ENCODE measurements at regions not wholly inside any gene's neighbourhood (a gene's known extent, or its start where the extent isn't known, plus 50 kb on each side); places are given as distances from the start of the nearest gene placed in this dataset.

- TF ChIP-seq CTCF (conservative IDR thresholded peaks at IDR 0.05; ENCODE audit: low read depth in 2 of 2) (no peak), POLR2AphosphoS5 (IDR thresholded peaks at IDR 0.05; ENCODE audit: low read depth) (no peak), JUNB (IDR thresholded peaks at IDR 0.05; ENCODE audit: unreplicated experiment) (no peak)
Observed at GRCh38 chrX:65035446-65035770, 59.2 kb upstream of the ZC4H2 start (continued).

GRCh38 chrX:65034668-65035445, 58.6 kb upstream of the ZC4H2 start, which contains the start of gene ZC3H12B:
TSS of gene ZC3H12B (plus strand) at chrX:65034826.
- H3K27me3 ChIP-seq (ENCODE audit: insufficient read depth): no peaks in the 10 kb centered on the region
- Mint-ChIP-seq H3K27ac (no peak within 1 kb of the TSS; the same call in 1 of the 2 replicates), H3K4me1 (peaks cover 5% of the 10 kb centered on the region; the same call in 1 of the 3 replicates), H3K27me3 (ENCODE audit: insufficient read depth, low read depth, poor library complexity) (peaks cover 2% of the 10 kb centered on the region), H3K9me3 (peaks cover 3% of the 10 kb centered on the region; the same call in 1 of the 3 replicates), H3K4me3 (peak within 1 kb of the TSS; percentile 87), H3K36me3 (ENCODE audit: low read depth) (no peaks in the 10 kb centered on the region)
- peak within 1 kb of the TSS; percentile 77 for H3K4me2 ChIP-seq
- H3K79me2 ChIP-seq (replicated peaks; ENCODE audit: insufficient read depth): no peaks in the 10 kb centered on the region
- no peaks in the 10 kb centered on the region for H3F3A ChIP-seq (replicated peaks; ENCODE audit: low read depth)
- no peaks in the 10 kb centered on the region for H4K20me1 ChIP-seq (replicated peaks; ENCODE audit: insufficient read depth)
- peak; percentile 97 for ATAC-seq
- TF ChIP-seq EZH2 (IDR thresholded peaks at IDR 0.05; ENCODE audit: low read depth, unreplicated experiment) (no peak), CREB1 (CRISPR knock-in tag; IDR thresholded peaks at IDR 0.05; ENCODE audit: low read depth) (0 out of 2 replicates have a peak, but pooled peaks have one; percentile 15), POLR2AphosphoS5 (IDR thresholded peaks at IDR 0.05; ENCODE audit: low read depth) (0 out of 2 replicates have a peak, but pooled peaks have one; percentile 15), ZNF114 (CRISPR knock-in tag; IDR thresholded peaks at IDR 0.05) (no peak), CTCF (conservative IDR thresholded peaks at IDR 0.05; ENCODE audit: low read depth in 2 of 2) (peak; percentile 19 to 53; a peak in 3 of 4 replicates), ZNF462 (CRISPR knock-in tag; IDR thresholded peaks at IDR 0.05) (no peak)
- H3K4me1 ChIP-seq (ENCODE audit: insufficient read depth): no peaks in the 10 kb centered on the region
- peak within 1 kb of the TSS; percentile 56; the same call in 1 of the 2 replicates for H2AFZ ChIP-seq
- H3K4me3 ChIP-seq: peak within 1 kb of the TSS; percentile 61
- H3K9me2 ChIP-seq (ENCODE audit: insufficient read depth): no peaks in the 10 kb centered on the region
- DNase-seq (ENCODE audit: low spot score): peak; percentile 80
- H3K27ac ChIP-seq (ENCODE audit: low read depth): no peak within 1 kb of the TSS
- H3K36me3 ChIP-seq (ENCODE audit: insufficient read depth): no peaks in the 10 kb centered on the region
